Muscle of leg (tissue), 3 donors: ENCODE measurements at regions not wholly inside any gene's neighbourhood (a gene's known extent, or its start where the extent isn't known, plus 50 kb on each side); places are given as distances from the start of the nearest gene placed in this dataset.
"Not testable (repeated sequence)": the region's sequence is repeated elsewhere in the genome, so short reads cannot be mapped to it uniquely, and the experiment has no call there.

Source experiments
- DNase-seq: peaks from one replicate; pipeline ENCODE4 v3.0.0; 2013
- H3K27ac ChIP-seq: one replicate; pipeline ENCODE4 v1.5.1; 2013; ENCODE audit warnings: mild to moderate bottlenecking, low read length, control low read depth
- H3K27me3 ChIP-seq: one replicate; pipeline ENCODE4 v1.6.1; 2013; ENCODE audit warnings: low read length; ENCODE audit not compliant: control insufficient read depth, insufficient read depth
- H3K36me3 ChIP-seq: one replicate; pipeline ENCODE4 v1.6.1; 2013; ENCODE audit warnings: low read length; ENCODE audit not compliant: control insufficient read depth, insufficient read depth
- H3K4me1 ChIP-seq: one replicate; pipeline ENCODE4 v1.6.1; 2013; ENCODE audit warnings: low read length; ENCODE audit not compliant: control insufficient read depth, insufficient read depth
- H3K4me3 ChIP-seq: one replicate; pipeline ENCODE4 v1.5.1; 2013; ENCODE audit warnings: low read length, control low read depth
- H3K9me3 ChIP-seq: replicated peaks from 2 replicates; pipeline ENCODE4 v1.6.1; 2013; ENCODE audit warnings: low read depth, low read length; ENCODE audit not compliant: control insufficient read depth
- WGBS: methylation state at CpG from one replicate; pipeline ENCODE4 v1.1.5; 2013; ENCODE audit warnings: missing lambda C conversion rate; ENCODE audit not compliant: insufficient coverage; 5-methylcytosine and 5-hydroxymethylcytosine counted together

- Histone ChIP-seq H3K27ac (no peak overlapping the region), H3K4me1 (no peaks in the 10 kb centered on the region), H3K27me3 (no peaks in the 10 kb centered on the region), H3K9me3 (no peaks in the 10 kb centered on the region), H3K36me3 (no peaks in the 10 kb centered on the region), H3K4me3 (no peak overlapping the region)
- WGBS, result 33% methylated on average over 1 of the region's 2 CpGs
- DNase-seq, result no peak
These were observed 72.1 kb downstream of the OR13A1 start for GRCh38 chr10:45243261-45243660.

- no peak overlapping the region for H3K27ac ChIP-seq
- no peak overlapping the region for H3K4me3 ChIP-seq
- H3K4me1 ChIP-seq, result no peaks in the 10 kb centered on the region
- WGBS, result no CpG with 5 or more reads among the region's 1 CpG
- H3K27me3 ChIP-seq, result no peaks in the 10 kb centered on the region
- DNase-seq, result no peak
- H3K9me3 ChIP-seq, result no peaks in the 10 kb centered on the region
- no peaks in the 10 kb centered on the region for H3K36me3 ChIP-seq
These were observed 68.9 kb downstream of the OR13A1 start for GRCh38 chr10:45246522-45246921.

- DNase-seq, result peak; percentile 70
These were observed 65.3 kb downstream of the OR13A1 start for GRCh38 chr10:45249978-45250693.

GRCh38 chr10:45250694-45251075 lies 64.7 kb downstream of the OR13A1 start:
- H3K27me3 ChIP-seq, H3K4me3 ChIP-seq, H3K36me3 ChIP-seq, H3K27ac ChIP-seq, DNase-seq, H3K4me1 ChIP-seq, H3K9me3 ChIP-seq: not testable (repeated sequence)
- WGBS, result 86% methylated on average over 2 of the region's 6 CpGs

More at GRCh38 chr10:45249978-45250693, 65.3 kb downstream of the OR13A1 start:
- Histone ChIP-seq H3K27ac (no peak overlapping the region), H3K27me3 (peaks cover 3% of the 10 kb centered on the region), H3K9me3 (no peaks in the 10 kb centered on the region), H3K36me3 (no peaks in the 10 kb centered on the region), H3K4me3 (no peak overlapping the region), H3K4me1 (no peaks in the 10 kb centered on the region)
- 78% methylated on average over 7 of the region's 17 CpGs for WGBS
